H1 (cell line): ENCODE measurements at regions not wholly inside any gene's neighbourhood (a gene's known extent, or its start where the extent isn't known, plus 50 kb on each side); places are given as distances from the start of the nearest gene placed in this dataset.

ENCODE experiments used
- NANOG ChIP-seq: IDR thresholded peaks from 2 replicates; pipeline ENCODE4 v1.6.1; 2011; ENCODE audit warnings: low read length, low read depth, mild to moderate bottlenecking, inconsistent platforms; ENCODE audit not compliant: insufficient read depth, poor library complexity, severe bottlenecking
- RNF2 ChIP-seq: fragments of 200-900, 300-1000 bp; sonication (generic); IDR thresholded peaks from 2 replicates; pipeline ENCODE4 v1.7.1; 2016; ENCODE audit warnings: borderline replicate concordance, low read depth, mild to moderate bottlenecking, antibody characterized with exemption, low read length; ENCODE audit not compliant: poor library complexity, severe bottlenecking; ENCODE audit errors: missing control alignments
- SAP30 ChIP-seq: fragments of 300-600 bp; sonication (generic); IDR thresholded peaks from 2 replicates; pipeline ENCODE4 v1.7.1; 2012; ENCODE audit warnings: low read length, moderate library complexity, mild to moderate bottlenecking, inconsistent platforms; ENCODE audit not compliant: insufficient read depth, insufficient replicate concordance
- SRF ChIP-seq: IDR thresholded peaks from 2 replicates; pipeline ENCODE4 v1.6.1; 2011; ENCODE audit warnings: mild to moderate bottlenecking, low read depth, low read length, moderate library complexity

GRCh38 chr14:62253171-62253570 lies 491.0 kb downstream of the SNAPC1 start (continued):
- TF ChIP-seq NANOG (no peak), RNF2 (no peak), SRF (no peak), SAP30 (no peak)
